ENCODE measurements at regions not wholly inside any gene's neighbourhood (a gene's known extent, or its start where the extent isn't known, plus 50 kb on each side); places are given as distances from the start of the nearest gene placed in this dataset.
A peak's percentile ranks its signal among the peaks of the same experiment; 100 is the strongest.

DNA sequence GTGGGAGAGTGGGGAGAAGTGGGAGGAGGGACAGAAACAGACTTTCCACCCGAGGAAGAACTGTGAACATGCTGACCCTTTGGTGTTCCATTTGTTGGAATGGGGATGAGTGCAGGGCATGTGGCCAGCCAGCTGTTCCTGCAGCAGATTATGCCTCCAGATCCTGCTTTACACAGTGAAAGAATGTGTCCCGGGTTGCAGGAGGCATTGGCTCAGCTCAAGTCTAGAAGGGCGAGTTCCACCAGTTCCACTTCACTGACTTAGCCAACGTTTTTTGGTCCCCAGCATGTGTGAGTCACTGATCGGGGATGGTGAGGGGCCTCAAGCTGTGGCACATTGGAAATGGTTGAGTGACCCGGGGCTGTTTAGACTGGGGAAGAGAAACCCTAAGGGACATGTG lies 307.0 kb upstream of the ROPN1 start:
- intact Hi-C loops (cut with DNase I): no loop called here
- peak in 1 of 4 donors; percentile 12 for ATAC-seq
- TF ChIP-seq POLR2A (IDR thresholded peaks at IDR 0.05): no peak
- TF ChIP-seq, protein P1, sequence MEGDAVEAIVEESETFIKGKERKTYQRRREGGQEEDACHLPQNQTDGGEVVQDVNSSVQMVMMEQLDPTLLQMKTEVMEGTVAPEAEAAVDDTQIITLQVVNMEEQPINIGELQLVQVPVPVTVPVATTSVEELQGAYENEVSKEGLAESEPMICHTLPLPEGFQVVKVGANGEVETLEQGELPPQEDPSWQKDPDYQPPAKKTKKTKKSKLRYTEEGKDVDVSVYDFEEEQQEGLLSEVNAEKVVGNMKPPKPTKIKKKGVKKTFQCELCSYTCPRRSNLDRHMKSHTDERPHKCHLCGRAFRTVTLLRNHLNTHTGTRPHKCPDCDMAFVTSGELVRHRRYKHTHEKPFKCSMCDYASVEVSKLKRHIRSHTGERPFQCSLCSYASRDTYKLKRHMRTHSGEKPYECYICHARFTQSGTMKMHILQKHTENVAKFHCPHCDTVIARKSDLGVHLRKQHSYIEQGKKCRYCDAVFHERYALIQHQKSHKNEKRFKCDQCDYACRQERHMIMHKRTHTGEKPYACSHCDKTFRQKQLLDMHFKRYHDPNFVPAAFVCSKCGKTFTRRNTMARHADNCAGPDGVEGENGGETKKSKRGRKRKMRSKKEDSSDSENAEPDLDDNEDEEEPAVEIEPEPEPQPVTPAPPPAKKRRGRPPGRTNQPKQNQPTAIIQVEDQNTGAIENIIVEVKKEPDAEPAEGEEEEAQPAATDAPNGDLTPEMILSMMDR (IDR thresholded peaks at IDR 0.05): no peak
- Histone ChIP-seq H3K4me1 (no peaks in the 10 kb centered on the region), H3K27me3 (no peaks in the 10 kb centered on the region), H3K4me3 (no peak overlapping the region), H3K27ac (no peak overlapping the region), H3K36me3 (no peaks in the 10 kb centered on the region), H3K9me3 (no peaks in the 10 kb centered on the region)
- DNase-seq: no peak
- 35% methylated on average over 6 of the region's 6 CpGs for WGBS (ENCODE audit: insufficient coverage, low coverage, low lambda C conversion rate, missing lambda C conversion rate)

DNA sequence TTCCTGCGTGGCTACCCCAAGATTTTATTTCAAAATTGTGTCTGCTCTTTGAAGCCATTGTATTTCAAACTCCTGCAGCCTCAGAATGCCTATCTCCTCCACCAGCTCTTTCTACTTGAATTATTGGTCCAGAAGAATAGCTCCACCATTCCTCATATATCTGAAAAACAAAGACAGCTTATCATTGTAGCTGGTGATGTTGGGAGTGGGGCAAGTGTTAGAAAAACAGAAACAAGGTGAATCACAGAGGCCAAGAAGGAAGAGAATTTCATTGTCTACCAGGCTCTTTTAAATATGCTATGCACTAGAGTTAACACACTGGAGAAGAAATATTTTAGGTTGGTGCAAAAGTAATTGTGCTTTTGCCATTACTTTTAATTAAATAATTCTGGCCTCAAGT lies 307.9 kb upstream of the ROPN1 start:
- Histone ChIP-seq H3K9me3 (no peaks in the 10 kb centered on the region), H3K4me1 (no peaks in the 10 kb centered on the region), H3K27me3 (no peaks in the 10 kb centered on the region), H3K4me3 (no peak overlapping the region), H3K36me3 (no peaks in the 10 kb centered on the region), H3K27ac (no peak overlapping the region)
- DNase-seq: no peak
- TF ChIP-seq, protein P1 (IDR thresholded peaks at IDR 0.05): no peak
- TF ChIP-seq POLR2A (IDR thresholded peaks at IDR 0.05): no peak
- ATAC-seq: no peak
- 38% methylated on average over 1 of the region's 1 CpG for WGBS (ENCODE audit: insufficient coverage, low coverage, low lambda C conversion rate, missing lambda C conversion rate)
- intact Hi-C loops (cut with DNase I): no loop called here

DNA sequence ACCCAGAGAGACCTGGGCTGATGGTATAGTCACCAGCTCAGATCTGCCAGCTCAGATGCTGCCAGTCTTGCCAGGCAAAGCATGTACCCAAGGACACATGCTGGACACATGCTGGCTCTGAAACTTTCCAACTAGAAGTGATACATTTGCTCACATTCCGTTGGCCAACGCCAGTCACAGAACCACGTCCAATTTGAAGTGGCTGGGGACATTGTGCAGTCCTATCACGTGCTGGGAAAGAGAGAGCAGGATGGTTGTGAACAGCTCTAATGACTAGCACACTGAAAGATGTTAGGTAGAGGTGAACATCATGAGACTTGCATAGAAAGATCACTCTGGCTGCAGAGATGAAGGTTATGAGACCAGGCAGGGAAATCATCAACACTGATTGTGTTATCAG lies 308.5 kb upstream of the ROPN1 start:
- ATAC-seq: no peak
- WGBS (ENCODE audit: insufficient coverage, low coverage, low lambda C conversion rate, missing lambda C conversion rate): 43% methylated on average over 4 of the region's 4 CpGs

DNA sequence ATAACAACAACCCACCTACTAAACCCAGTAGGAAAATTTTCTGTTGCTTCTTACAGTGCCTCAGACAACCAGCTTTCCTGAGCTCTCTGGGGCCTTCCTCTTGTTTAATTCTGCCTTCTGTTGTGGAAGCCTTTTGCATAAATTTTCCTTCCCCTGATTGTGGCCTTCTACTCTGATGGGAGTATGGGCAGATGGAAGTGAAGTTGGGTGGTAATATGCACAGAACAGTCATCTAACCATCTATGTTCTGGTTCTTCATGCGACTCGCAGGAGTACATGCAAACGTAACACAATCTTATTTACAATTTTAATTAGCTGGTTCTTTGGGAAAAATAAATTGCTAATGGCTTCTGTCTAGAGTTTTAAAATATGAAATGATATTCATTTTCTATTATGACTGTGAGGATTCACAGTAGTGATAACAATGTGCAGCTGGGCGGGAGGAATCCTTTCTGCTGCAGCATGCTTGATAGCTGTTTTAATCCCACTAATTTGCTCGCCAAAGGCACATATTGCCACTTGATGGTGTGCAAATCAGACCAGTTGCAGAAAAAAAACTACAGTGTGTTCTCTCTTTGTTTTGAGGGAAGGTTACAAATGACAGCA lies 311.5 kb upstream of the ROPN1 start:
- 80% methylated on average over 5 of the region's 5 CpGs for WGBS (ENCODE audit: insufficient coverage, low coverage, low lambda C conversion rate, missing lambda C conversion rate)
- H3K4me3 ChIP-seq: no peak overlapping the region
- no peak overlapping the region for H3K27ac ChIP-seq

More for the DNA sequence above, 308.5 kb upstream of the ROPN1 start:
- Histone ChIP-seq H3K9me3 (no peaks in the 10 kb centered on the region), H3K27me3 (no peaks in the 10 kb centered on the region), H3K36me3 (no peaks in the 10 kb centered on the region), H3K4me1 (no peaks in the 10 kb centered on the region), H3K27ac (no peak overlapping the region), H3K4me3 (no peak overlapping the region)
- intact Hi-C loops (cut with DNase I): no loop called here
- no peak for DNase-seq
- TF ChIP-seq, protein P1 (IDR thresholded peaks at IDR 0.05): no peak
- TF ChIP-seq POLR2A (IDR thresholded peaks at IDR 0.05): no peak

More for the DNA sequence above, 311.5 kb upstream of the ROPN1 start:
- H3K9me3 ChIP-seq: peaks cover 0 to 6% (median under 1%) of the 10 kb centered on the region in 4 donors
- H3K27me3 ChIP-seq: no peaks in the 10 kb centered on the region
- ATAC-seq: no peak
- H3K4me1 ChIP-seq: no peaks in the 10 kb centered on the region
- no peak for TF ChIP-seq POLR2A (IDR thresholded peaks at IDR 0.05)
- TF ChIP-seq, protein P1 (IDR thresholded peaks at IDR 0.05): no peak
- intact Hi-C loops (cut with DNase I): no loop called here
- H3K36me3 ChIP-seq: no peaks in the 10 kb centered on the region
- no peak for DNase-seq

Measured in right lobe of liver (tissue), 6 donors.